HEK293 (cell line): ENCODE measurements at regions not wholly inside any gene's neighbourhood (a gene's known extent, or its start where the extent isn't known, plus 50 kb on each side); places are given as distances from the start of the nearest gene placed in this dataset.

ENCODE experiments used
- CTCF ChIA-PET: fragments of 350-600 bp; formaldehyde crosslinking; extraction: SDS; loops from one replicate; lab custom pipeline; 2021; ENCODE audit warnings: antibody characterized with exemption; lab: Yijun Ruan, JAX
- POLR2A ChIA-PET: fragments of 300-600 bp; formaldehyde crosslinking; extraction: SDS; loops from one replicate; lab custom pipeline; 2020; ENCODE audit warnings: antibody characterized with exemption, inconsistent platforms; lab: Yijun Ruan, JAX
- H3K27ac ChIP-seq: fragments of 200-500 bp; sonication (Bioruptor generic); 2 replicates; pipeline ENCODE4 v1.5.1; 2014; ENCODE audit warnings: low read depth, low read length, control low read depth, inconsistent platforms; ENCODE audit errors: extremely low read depth
- H3K36me3 ChIP-seq, 2 experiments: fragments of 200-500 bp in 1 of 2; sonication (Bioruptor generic) in 1 of 2; 1 replicate in 1 of 2; 2 replicates in 1 of 2; pipeline ENCODE4 v1.5.1; 2014 to 2017; ENCODE audit warnings: inconsistent platforms in 2 of 2, low read length in 2 of 2; ENCODE audit not compliant: control insufficient read depth in 2 of 2, insufficient read depth in 1 of 2
- H3K4me1 ChIP-seq: fragments of 200-500 bp; sonication (Bioruptor generic); 2 replicates; pipeline ENCODE4 v1.5.1; 2014; ENCODE audit warnings: mild to moderate bottlenecking, low read length, inconsistent platforms; ENCODE audit not compliant: control insufficient read depth, insufficient read depth
- H3K4me3 ChIP-seq: 2 replicates; pipeline ENCODE4 v1.5.1; 2011; ENCODE audit warnings: low read depth, mild to moderate bottlenecking, control low read depth, low read length, moderate library complexity
- H3K9me3 ChIP-seq: fragments of 200-500 bp; sonication (Bioruptor generic); 2 replicates; pipeline ENCODE4 v1.5.1; 2014; ENCODE audit warnings: low read depth, low read length, inconsistent platforms; ENCODE audit not compliant: control insufficient read depth, insufficient read depth
- MEIS1 ChIP-seq: sonication (generic); formaldehyde crosslinking; IDR thresholded peaks from 2 replicates; pipeline ENCODE4 v1.8.1; 2022; ENCODE audit warnings: missing genetic modification reagents, mild to moderate bottlenecking, borderline replicate concordance
- PRDM1 ChIP-seq: fragments of 450-650 bp; formaldehyde crosslinking; IDR thresholded peaks from 2 replicates; pipeline ENCODE4; 2016; ENCODE audit warnings: missing biosample characterization, missing genetic modification characterization
- SALL2 ChIP-seq: fragments of 450-650 bp; formaldehyde crosslinking; IDR thresholded peaks from 2 replicates; pipeline ENCODE4 v1.5.0; 2017; ENCODE audit warnings: missing biosample characterization, mild to moderate bottlenecking, missing genetic modification characterization, borderline replicate concordance
- ZBTB17 ChIP-seq: fragments of 450-650 bp; formaldehyde crosslinking; IDR thresholded peaks from 2 replicates; pipeline ENCODE4 v1.5.1; 2016; ENCODE audit warnings: missing biosample characterization, missing genetic modification characterization
- ZBTB20 ChIP-seq: fragments of 450-650 bp; formaldehyde crosslinking; IDR thresholded peaks from 2 replicates; pipeline ENCODE4 v1.5.1; 2016; ENCODE audit warnings: missing biosample characterization, missing genetic modification characterization
- ZFP3 ChIP-seq: fragments of 450-650 bp; formaldehyde crosslinking; IDR thresholded peaks from 2 replicates; pipeline ENCODE4 v1.5.1; 2016; ENCODE audit warnings: low read depth, missing biosample characterization, missing genetic modification characterization
- ZFP69B ChIP-seq: fragments of 450-650 bp; formaldehyde crosslinking; IDR thresholded peaks from 2 replicates; pipeline ENCODE4 v1.5.1; 2016; ENCODE audit warnings: missing biosample characterization, missing genetic modification characterization
- ZNF2 ChIP-seq: fragments of 450-650 bp; formaldehyde crosslinking; IDR thresholded peaks from 2 replicates; pipeline ENCODE4 v1.5.1; 2016; ENCODE audit warnings: missing biosample characterization, missing genetic modification characterization
- ZNF292 ChIP-seq: fragments of 450-650 bp; formaldehyde crosslinking; IDR thresholded peaks from 2 replicates; pipeline ENCODE4 v1.5.1; 2016; ENCODE audit warnings: low read depth, missing biosample characterization, missing genetic modification characterization, borderline replicate concordance
- ZNF549 ChIP-seq: fragments of 450-650 bp; IDR thresholded peaks from 2 replicates; pipeline ENCODE4 v1.5.1; 2018; ENCODE audit warnings: missing biosample characterization, missing genetic modification characterization, mild to moderate bottlenecking, inconsistent platforms, moderate library complexity
- ZNF677 ChIP-seq: fragments of 450-650 bp; IDR thresholded peaks from 2 replicates; pipeline ENCODE4 v1.5.0; 2018; ENCODE audit warnings: missing biosample characterization, mild to moderate bottlenecking, missing genetic modification characterization, moderate library complexity
- ZNF791 ChIP-seq: fragments of 450-650 bp; formaldehyde crosslinking; IDR thresholded peaks from 2 replicates; pipeline ENCODE4 v1.5.1; 2016; ENCODE audit warnings: missing biosample characterization, missing genetic modification characterization
- ZNF843 ChIP-seq: fragments of 450-650 bp; formaldehyde crosslinking; IDR thresholded peaks from 2 replicates; pipeline ENCODE4 v1.5.1; 2016; ENCODE audit warnings: missing biosample characterization, missing genetic modification characterization
- ZSCAN23 ChIP-seq: fragments of 450-650 bp; formaldehyde crosslinking; IDR thresholded peaks from 2 replicates; pipeline ENCODE4 v1.5.1; 2016; ENCODE audit warnings: missing biosample characterization, missing genetic modification characterization
- TF ChIP-seq, protein P1 (sequence below): fragments of 450-650 bp; formaldehyde crosslinking; IDR thresholded peaks from 2 replicates; pipeline ENCODE4; 2016; ENCODE audit warnings: missing biosample characterization, missing genetic modification characterization
- TF ChIP-seq, protein P2 (sequence below): fragments of 450-650 bp; formaldehyde crosslinking; IDR thresholded peaks from 2 replicates; pipeline ENCODE4 v1.5.1; 2016; ENCODE audit warnings: missing biosample characterization, missing genetic modification characterization
- TF ChIP-seq, protein P3 (sequence below): fragments of 450-650 bp; formaldehyde crosslinking; IDR thresholded peaks from 2 replicates; pipeline ENCODE4 v1.5.1; 2017; ENCODE audit warnings: missing biosample characterization, missing genetic modification characterization
- TF ChIP-seq, protein P4 (sequence below): fragments of 450-650 bp; formaldehyde crosslinking; IDR thresholded peaks from 2 replicates; pipeline ENCODE4 v1.5.1; 2016; ENCODE audit warnings: missing biosample characterization, missing genetic modification characterization
- TF ChIP-seq, protein P5 (sequence below): fragments of 450-650 bp; formaldehyde crosslinking; conservative IDR thresholded peaks from 2 replicates; pipeline ENCODE4 v1.5.1; 2016; ENCODE audit warnings: low read depth, missing biosample characterization, missing genetic modification characterization

DNA sequence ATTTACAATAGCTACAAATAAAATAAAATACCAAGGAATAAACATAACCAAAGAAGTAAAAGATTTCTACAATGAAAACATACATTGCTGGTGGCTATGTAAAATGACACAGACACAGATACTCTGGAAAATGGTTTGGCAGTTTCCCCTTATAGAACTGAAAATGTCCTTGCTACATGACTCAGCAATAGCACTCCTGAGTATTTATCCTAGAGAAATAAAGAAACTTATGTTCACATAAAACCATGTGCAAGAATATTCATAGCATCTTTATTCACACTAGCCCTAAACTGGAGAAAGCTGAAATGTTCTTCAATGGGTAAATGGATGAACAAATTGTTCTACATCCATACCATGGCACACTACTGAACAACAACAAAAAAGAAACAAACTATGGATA is 100.2 kb upstream of the RFC3 start:
- no peak overlapping the region for H3K4me3 ChIP-seq
- ChIA-PET CTCF (interaction anchor here (0.6 kb wide), 1 partner anchor 1447 kb away, joined by 3 read pairs; no protein-coding TSS in a partner anchor), POLR2A (no interaction called here)
- H3K9me3 ChIP-seq, result no peaks in the 10 kb centered on the region
- H3K27ac ChIP-seq, result no peak overlapping the region
- H3K4me1 ChIP-seq, result no peaks in the 10 kb centered on the region
- H3K36me3 ChIP-seq, result no peaks in the 10 kb centered on the region
- TF ChIP-seq, protein P1, sequence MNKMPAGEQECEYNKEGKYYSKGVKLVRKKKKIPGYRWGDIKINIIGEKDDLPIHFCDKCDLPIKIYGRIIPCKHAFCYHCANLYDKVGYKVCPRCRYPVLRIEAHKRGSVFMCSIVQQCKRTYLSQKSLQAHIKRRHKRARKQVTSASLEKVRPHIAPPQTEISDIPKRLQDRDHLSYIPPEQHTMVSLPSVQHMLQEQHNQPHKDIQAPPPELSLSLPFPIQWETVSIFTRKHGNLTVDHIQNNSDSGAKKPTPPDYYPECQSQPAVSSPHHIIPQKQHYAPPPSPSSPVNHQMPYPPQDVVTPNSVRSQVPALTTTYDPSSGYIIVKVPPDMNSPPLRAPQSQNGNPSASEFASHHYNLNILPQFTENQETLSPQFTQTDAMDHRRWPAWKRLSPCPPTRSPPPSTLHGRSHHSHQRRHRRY (tag by site-specific recombination), result no peak
- TF ChIP-seq, protein P2, sequence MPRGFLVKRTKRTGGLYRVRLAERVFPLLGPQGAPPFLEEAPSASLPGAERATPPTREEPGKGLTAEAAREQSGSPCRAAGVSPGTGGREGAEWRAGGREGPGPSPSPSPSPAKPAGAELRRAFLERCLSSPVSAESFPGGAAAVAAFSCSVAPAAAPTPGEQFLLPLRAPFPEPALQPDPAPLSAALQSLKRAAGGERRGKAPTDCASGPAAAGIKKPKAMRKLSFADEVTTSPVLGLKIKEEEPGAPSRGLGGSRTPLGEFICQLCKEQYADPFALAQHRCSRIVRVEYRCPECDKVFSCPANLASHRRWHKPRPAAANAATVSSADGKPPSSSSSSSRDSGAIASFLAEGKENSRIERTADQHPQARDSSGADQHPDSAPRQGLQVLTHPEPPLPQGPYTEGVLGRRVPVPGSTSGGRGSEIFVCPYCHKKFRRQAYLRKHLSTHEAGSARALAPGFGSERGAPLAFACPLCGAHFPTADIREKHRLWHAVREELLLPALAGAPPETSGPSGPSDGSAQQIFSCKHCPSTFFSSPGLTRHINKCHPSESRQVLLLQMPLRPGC (tag by site-specific recombination), result no peak
- TF ChIP-seq ZNF292 (tag by site-specific recombination) (no peak), ZNF2 (tag by site-specific recombination) (no peak), PRDM1 (tag by site-specific recombination) (no peak)

DNA sequence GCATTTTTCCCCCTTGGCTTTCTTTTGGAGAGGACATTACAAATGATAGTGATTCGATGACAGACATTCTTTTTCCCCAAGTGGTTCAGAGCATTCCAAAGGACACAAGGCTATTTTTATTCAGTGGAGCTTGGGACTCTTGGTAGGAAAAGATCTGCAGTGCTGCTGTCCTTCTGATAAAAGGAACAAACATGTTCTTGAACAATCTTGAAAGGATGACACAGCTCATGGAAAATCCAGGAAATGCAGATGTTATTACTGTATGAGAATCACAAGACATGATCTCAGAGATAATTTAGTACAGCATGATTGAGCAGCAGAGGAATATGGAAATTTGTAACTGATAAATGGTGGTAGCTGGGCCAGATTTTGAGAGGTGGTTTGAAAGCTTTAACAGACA is 96.2 kb upstream of the RFC3 start:
- CTCF ChIA-PET, result interaction anchor here (0.5 to 1.0 kb wide), 2 partner anchors 179 to 1897 kb away, joined by 3 read pairs; no protein-coding TSS in a partner anchor
- Histone ChIP-seq H3K4me3 (no peak overlapping the region), H3K4me1 (no peaks in the 10 kb centered on the region), H3K9me3 (no peaks in the 10 kb centered on the region), H3K36me3 (no peaks in the 10 kb centered on the region), H3K27ac (no peak overlapping the region)
- POLR2A ChIA-PET, result no interaction called here
- no peak for TF ChIP-seq ZFP69B (tag by site-specific recombination)
- TF ChIP-seq ZNF843, result no peak
- no peak for TF ChIP-seq ZBTB17 (tag by site-specific recombination)
- no peak for TF ChIP-seq ZBTB20 (tag by site-specific recombination)
- no peak for TF ChIP-seq MEIS1 (CRISPR knock-in tag)
- TF ChIP-seq ZNF677 (tag by site-specific recombination), result no peak
- no peak for TF ChIP-seq ZSCAN23 (tag by site-specific recombination)
- no peak for TF ChIP-seq ZNF549
- no peak for TF ChIP-seq ZNF791 (tag by site-specific recombination)
- no peak for TF ChIP-seq ZFP3
- TF ChIP-seq, protein P3, sequence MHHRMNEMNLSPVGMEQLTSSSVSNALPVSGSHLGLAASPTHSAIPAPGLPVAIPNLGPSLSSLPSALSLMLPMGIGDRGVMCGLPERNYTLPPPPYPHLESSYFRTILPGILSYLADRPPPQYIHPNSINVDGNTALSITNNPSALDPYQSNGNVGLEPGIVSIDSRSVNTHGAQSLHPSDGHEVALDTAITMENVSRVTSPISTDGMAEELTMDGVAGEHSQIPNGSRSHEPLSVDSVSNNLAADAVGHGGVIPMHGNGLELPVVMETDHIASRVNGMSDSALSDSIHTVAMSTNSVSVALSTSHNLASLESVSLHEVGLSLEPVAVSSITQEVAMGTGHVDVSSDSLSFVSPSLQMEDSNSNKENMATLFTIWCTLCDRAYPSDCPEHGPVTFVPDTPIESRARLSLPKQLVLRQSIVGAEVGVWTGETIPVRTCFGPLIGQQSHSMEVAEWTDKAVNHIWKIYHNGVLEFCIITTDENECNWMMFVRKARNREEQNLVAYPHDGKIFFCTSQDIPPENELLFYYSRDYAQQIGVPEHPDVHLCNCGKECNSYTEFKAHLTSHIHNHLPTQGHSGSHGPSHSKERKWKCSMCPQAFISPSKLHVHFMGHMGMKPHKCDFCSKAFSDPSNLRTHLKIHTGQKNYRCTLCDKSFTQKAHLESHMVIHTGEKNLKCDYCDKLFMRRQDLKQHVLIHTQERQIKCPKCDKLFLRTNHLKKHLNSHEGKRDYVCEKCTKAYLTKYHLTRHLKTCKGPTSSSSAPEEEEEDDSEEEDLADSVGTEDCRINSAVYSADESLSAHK, result no peak
- TF ChIP-seq, protein P4, sequence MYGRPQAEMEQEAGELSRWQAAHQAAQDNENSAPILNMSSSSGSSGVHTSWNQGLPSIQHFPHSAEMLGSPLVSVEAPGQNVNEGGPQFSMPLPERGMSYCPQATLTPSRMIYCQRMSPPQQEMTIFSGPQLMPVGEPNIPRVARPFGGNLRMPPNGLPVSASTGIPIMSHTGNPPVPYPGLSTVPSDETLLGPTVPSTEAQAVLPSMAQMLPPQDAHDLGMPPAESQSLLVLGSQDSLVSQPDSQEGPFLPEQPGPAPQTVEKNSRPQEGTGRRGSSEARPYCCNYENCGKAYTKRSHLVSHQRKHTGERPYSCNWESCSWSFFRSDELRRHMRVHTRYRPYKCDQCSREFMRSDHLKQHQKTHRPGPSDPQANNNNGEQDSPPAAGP, result no peak
- TF ChIP-seq SALL2 (tag by site-specific recombination), result no peak
- TF ChIP-seq ZNF292 (tag by site-specific recombination), result no peak
- TF ChIP-seq, protein P5, sequence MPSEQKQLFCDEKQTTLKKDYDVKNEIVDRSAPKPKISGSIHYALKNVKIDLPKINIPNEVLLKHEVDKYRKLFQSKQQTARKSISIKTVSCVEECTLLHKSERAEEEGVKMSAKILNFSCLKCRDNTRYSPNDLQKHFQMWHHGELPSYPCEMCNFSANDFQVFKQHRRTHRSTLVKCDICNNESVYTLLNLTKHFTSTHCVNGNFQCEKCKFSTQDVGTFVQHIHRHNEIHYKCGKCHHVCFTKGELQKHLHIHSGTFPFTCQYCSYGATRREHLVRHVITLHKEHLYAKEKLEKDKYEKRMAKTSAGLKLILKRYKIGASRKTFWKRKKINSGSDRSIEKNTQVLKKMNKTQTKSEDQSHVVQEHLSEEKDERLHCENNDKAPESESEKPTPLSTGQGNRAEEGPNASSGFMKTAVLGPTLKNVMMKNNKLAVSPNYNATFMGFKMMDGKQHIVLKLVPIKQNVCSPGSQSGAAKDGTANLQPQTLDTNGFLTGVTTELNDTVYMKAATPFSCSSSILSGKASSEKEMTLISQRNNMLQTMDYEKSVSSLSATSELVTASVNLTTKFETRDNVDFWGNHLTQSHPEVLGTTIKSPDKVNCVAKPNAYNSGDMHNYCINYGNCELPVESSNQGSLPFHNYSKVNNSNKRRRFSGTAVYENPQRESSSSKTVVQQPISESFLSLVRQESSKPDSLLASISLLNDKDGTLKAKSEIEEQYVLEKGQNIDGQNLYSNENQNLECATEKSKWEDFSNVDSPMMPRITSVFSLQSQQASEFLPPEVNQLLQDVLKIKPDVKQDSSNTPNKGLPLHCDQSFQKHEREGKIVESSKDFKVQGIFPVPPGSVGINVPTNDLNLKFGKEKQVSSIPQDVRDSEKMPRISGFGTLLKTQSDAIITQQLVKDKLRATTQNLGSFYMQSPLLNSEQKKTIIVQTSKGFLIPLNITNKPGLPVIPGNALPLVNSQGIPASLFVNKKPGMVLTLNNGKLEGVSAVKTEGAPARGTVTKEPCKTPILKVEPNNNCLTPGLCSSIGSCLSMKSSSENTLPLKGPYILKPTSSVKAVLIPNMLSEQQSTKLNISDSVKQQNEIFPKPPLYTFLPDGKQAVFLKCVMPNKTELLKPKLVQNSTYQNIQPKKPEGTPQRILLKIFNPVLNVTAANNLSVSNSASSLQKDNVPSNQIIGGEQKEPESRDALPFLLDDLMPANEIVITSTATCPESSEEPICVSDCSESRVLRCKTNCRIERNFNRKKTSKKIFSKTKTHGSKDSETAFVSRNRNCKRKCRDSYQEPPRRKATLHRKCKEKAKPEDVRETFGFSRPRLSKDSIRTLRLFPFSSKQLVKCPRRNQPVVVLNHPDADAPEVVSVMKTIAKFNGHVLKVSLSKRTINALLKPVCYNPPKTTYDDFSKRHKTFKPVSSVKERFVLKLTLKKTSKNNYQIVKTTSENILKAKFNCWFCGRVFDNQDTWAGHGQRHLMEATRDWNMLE (tag by site-specific recombination), result no peak
